ENCODE measurements at regions not wholly inside any gene's neighbourhood (a gene's known extent, or its start where the extent isn't known, plus 50 kb on each side); places are given as distances from the start of the nearest gene placed in this dataset.

GRCh38 chr15:45777781-45778180, 143.0 kb downstream of the SQOR start (continued):
- TF ChIP-seq CBX5 (IDR thresholded peaks at IDR 0.05; ENCODE audit: low read depth, low read length) (no peak), BACH1 (IDR thresholded peaks at IDR 0.05; ENCODE audit: low read length) (no peak), USF2 (IDR thresholded peaks at IDR 0.05; ENCODE audit: low read length) (no peak), SP4 (IDR thresholded peaks at IDR 0.05; ENCODE audit: low read length) (no peak), CHD7 (IDR thresholded peaks at IDR 0.05; ENCODE audit: insufficient replicate concordance, low read length) (no peak), CHD1 (IDR thresholded peaks at IDR 0.05; ENCODE audit: low read depth, low read length) (no peak)

Data from H1 (cell line).